Ecto neural progenitor cell (in vitro differentiated cells): ENCODE measurements at regions not wholly inside any gene's neighbourhood (a gene's known extent, or its start where the extent isn't known, plus 50 kb on each side); places are given as distances from the start of the nearest gene placed in this dataset.
"Not testable (repeated sequence)": the region's sequence is repeated elsewhere in the genome, so short reads cannot be mapped to it uniquely, and the experiment has no call there.

Source experiments
- DNase-seq: peaks from one replicate; pipeline ENCODE4 v3.0.0-alpha.2; 2018; ENCODE audit warnings: low spot score

DNA sequence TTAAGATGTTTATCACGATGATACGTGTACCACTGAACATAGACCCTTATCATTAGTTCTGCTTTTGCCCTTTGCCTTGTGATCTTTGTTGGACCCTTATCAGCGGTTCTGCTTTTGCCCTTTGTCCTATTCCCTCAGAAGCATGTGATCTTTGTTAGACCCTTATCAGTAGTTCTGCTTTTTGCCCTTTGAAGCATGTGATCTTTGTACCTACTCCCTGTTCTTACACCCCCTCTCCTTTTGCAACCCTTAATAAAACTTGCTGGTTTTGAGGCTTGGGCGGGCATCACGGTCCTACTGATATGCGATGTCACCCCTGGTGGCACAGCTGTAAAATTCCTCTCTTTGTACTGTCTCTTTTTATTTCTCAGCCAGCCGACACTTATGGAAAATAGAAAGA, 117.0 kb downstream of the SDHAF3 start:
- DNase-seq: not testable (repeated sequence)

- no peak for DNase-seq
Measured at GRCh38 chr7:97246317-97246716, 128.8 kb downstream of the SDHAF3 start.

- DNase-seq: not testable (repeated sequence)
Measured at GRCh38 chr7:97258187-97258586, 140.7 kb downstream of the SDHAF3 start.

- DNase-seq: no peak
Measured at GRCh38 chr7:97269741-97270140, 152.2 kb downstream of the SDHAF3 start.

DNA sequence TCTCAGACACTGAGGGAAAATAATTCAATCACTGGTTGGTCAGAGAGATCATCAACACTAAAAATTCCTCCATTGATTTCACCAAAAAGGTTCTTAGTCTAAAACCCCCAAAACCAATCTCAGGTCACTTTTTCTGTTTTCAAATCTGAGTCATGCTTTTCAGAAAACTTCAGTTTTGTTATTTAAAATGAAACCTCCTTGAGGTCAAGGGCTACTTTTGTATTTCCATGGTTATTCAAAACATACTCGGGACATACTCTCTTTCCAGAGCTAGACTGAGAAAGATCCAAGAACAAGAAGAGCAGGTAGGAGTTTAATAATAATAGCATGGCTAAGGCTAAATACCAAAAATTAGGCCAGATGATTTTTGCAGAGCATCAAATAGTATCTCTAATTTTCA, 152.8 kb downstream of the SDHAF3 start:
- DNase-seq: no peak

GRCh38 chr7:97271619-97272018, 154.1 kb downstream of the SDHAF3 start:
- DNase-seq: no peak

- DNase-seq: no peak
Measured at GRCh38 chr7:97272237-97272975, 154.9 kb downstream of the SDHAF3 start.

GRCh38 chr7:97275475-97275874, 158.0 kb downstream of the SDHAF3 start:
- no peak for DNase-seq

GRCh38 chr7:97280950-97281349, 163.5 kb downstream of the SDHAF3 start:
- DNase-seq: no peak

DNA sequence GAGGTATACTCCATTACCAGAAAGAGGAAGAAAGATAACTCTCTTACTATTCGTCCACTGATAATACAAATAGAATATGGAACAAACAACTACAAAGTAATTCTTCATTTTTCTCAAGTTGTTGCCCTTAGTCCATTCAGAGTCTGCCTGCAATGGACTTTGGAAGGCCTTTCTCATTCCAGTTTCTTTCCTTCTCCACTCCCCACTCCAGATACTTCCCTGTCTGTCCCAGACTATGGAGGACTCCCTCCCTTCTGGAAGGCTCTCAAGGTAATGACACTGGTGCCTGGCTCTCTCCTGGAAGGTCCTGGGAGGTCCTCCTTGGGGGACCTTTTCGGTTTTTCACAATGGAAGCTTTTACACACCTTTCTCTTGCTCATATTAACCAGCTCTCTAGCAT, 167.8 kb downstream of the SDHAF3 start:
- no peak for DNase-seq

DNA sequence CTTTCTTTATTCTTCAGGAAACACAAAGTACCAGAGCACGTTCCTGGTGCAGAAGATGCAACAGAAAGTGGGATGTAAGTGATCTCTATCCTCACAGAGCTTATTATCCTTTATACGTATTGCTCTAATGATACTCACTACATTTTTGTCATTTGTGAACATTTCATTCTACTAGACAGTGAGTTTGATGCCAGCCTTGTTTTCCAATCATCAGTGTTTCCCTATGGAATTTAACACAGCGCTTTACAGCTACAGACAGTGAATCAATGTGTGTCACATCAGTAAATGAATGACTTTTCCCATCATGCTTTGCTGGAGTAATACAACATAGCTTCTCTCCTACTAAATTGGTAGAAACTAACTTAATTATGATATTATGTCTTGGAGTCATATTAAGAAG, 175.5 kb downstream of the SDHAF3 start:
- no peak for DNase-seq

GRCh38 chr7:97298561-97298960, 181.1 kb downstream of the SDHAF3 start:
- no peak for DNase-seq

DNA sequence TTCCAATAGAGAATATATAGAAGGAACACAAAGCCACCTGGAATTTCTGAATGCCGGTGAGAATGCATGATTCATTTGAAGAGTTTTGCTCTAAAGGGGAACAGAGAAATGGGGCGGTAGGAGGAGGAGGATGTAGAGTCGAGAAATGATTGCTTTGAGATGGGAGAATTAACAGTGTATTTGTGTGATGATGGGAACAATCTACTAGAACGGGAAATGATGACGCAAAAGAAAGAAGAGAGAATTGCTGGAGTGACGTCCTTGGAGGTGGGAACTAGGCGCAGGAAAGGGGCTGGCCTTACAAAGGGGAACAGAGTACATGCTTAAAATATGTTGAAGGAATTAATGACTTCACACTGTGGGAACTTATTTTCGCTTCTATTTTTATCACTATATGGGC, 188.1 kb downstream of the SDHAF3 start:
- no peak for DNase-seq

DNA sequence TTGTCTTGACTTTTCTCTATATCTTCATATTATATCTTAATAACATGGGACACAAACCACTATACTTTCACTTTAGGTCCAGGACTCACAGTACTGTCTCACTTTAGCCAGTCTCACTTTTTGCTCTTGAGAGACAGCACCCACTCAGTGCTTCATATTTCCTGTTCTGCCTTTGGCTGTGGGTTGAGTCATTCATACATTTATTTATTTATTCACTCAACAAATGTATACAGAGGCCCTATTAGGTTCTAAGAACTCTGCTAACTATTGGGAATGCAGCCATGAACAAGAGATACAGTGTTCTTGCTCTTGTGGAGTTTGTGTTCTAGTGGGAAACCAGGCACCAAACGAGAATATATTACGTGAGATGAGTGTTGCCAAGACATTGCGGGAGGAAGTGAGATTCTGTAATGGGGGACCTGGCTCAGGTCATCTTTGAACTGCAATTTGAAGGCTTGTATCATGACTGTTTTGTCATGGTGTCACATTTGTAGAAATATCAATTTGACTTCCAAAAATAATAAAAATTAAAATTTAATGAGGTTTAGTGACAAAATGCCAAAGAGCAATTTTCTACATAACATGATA, 190.1 kb downstream of the SDHAF3 start:
- no peak for DNase-seq

DNA sequence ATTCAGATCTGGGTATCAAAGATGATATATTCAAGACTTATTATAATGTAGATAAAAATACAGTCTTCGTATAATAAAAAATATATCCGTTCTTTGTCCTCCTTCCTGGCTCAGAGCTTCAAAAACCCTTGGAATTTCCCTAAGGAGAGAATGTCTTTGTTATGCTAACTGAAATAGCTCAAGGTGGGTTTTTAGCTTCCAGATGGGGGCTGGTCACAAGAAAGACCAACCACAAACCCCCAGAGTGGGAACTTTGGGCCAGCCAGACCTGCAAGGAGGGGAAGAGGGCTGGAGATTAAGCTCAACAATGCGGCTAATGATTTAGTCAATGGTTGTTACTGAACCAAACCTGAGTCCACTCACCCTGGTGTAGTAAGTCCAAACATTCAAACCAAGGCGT, 196.4 kb downstream of the SDHAF3 start:
- no peak for DNase-seq

- no peak for DNase-seq
Measured at GRCh38 chr7:97317575-97317974, 200.1 kb downstream of the SDHAF3 start.

DNA sequence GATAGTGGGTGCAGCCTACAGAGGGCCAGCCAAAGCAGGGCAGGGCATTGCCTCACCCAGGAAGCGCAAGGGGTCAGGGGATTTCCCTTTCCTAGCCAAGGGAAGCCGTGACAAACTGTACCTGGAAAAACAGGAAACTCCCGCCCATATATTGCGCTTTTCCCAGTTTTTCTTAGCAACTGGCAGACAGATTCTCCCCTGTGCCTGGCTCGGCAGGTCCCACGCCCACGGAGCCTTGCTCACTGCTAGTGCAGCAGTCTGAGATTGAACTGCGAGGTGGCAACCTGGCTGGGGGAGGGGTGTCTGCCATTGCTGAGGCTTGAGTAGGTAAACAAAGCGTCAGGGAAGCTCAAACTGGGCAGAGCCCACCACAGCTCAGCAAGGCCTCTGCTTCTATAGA, 212.4 kb downstream of the SDHAF3 start:
- not testable (repeated sequence) for DNase-seq

- no peak for DNase-seq
Measured at GRCh38 chr7:97337849-97338248, 220.4 kb downstream of the SDHAF3 start.

- DNase-seq: no peak
Measured at GRCh38 chr7:97342512-97342911, 225.0 kb downstream of the SDHAF3 start.

- no peak for DNase-seq
Measured at GRCh38 chr7:97346349-97346748, 228.9 kb downstream of the SDHAF3 start.

DNA sequence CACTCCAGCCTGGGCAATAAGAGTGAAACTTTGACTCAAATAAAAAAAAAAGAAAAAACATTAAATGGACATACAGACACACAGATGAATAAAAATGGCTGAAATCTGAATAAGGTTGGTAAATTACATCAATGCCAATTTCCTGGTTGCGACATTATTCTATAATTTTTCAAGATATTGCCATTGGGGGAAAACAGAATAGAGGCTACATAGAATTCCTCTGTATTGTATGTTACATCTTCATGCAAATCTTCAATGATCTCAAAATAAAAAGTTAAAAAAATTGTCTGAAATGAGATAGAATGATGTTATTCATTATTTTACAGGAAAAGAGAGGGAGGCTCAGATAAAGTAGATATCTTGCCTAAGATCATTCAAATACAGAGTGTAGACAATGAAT, 234.0 kb downstream of the SDHAF3 start:
- no peak for DNase-seq

- no peak for DNase-seq
Measured at GRCh38 chr7:97357459-97357858, 240.0 kb downstream of the SDHAF3 start.

DNA sequence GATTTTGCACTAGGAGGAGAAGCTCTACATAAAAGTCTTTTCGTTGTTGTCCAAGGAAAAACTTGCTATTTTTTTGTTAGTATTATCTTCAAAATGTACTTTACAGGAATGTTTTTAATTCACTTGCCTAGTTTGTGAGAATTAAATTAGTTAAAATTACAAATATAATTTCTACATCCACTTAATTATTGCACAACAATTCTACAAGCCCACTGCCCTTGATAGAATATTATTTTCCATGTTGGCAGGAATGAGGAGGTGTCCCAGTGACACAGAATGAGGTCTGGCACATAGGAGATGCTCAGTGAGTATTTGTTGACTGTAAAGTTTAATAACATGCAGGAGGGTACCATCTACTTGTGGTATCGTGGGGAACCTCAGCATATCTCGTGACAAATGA, 255.4 kb downstream of the SDHAF3 start:
- no peak for DNase-seq

DNA sequence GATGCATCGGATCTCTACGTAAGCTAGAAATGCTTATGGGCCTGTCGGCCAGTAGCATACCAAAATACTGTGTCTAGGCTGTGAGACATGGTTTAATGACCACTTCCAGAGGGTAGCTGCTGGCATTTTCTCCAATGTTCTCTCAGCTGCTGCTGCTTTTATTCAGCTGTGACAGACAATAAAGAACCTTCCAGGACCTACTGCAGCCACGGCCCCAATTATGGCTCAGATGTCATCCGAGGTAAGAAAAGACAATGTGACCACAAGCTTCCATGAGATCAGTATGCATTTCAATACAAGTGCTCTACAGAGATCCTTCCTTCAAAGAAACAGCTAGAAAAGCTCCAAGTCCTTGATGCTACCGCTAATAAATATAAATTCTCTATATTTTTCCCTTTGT, 256.2 kb downstream of the SDHAF3 start:
- no peak for DNase-seq
